ENCODE measurements at regions not wholly inside any gene's neighbourhood (a gene's known extent, or its start where the extent isn't known, plus 50 kb on each side); places are given as distances from the start of the nearest gene placed in this dataset.

- peaks cover 14% of the 10 kb centered on the region for H3K27me3 ChIP-seq (ENCODE audit: insufficient read depth)
- no peaks in the 10 kb centered on the region for H3K36me3 ChIP-seq (replicated peaks in 1 of 2; ENCODE audit: control insufficient read depth in 1 of 2, insufficient read depth in 2 of 2, low read length in 1 of 2)
- H4K20me1 ChIP-seq (ENCODE audit: insufficient read depth) = no peaks in the 10 kb centered on the region
- TF ChIP-seq REST (IDR thresholded peaks at IDR 0.05; ENCODE audit: low read depth, low read length) = no peak
- no peak overlapping the region for H3K9ac ChIP-seq
- DNase-seq = no peak
- no peak overlapping the region for H3K4me2 ChIP-seq
- no peaks in the 10 kb centered on the region; a peak in 1 of 4 replicates for H3K4me1 ChIP-seq (ENCODE audit: control insufficient read depth in 1 of 2, insufficient read depth in 2 of 2, low read depth in 1 of 2, low read length in 1 of 2)
- POLR2A ChIA-PET = no interaction called here
- no peak overlapping the region for H2AFZ ChIP-seq (ENCODE audit: low read depth)
- H3K4me3 ChIP-seq (ENCODE audit: low read depth in 2 of 2, low read length in 1 of 2) = no peak overlapping the region
- 24% methylated on average over 14 of the region's 16 CpGs for WGBS (ENCODE audit: low lambda C conversion rate)
- CTCF ChIA-PET = no interaction called here
- no peak overlapping the region for H3K27ac ChIP-seq (ENCODE audit: low read depth in 2 of 2, low read length in 1 of 2)
- no peaks in the 10 kb centered on the region for H3K79me2 ChIP-seq (ENCODE audit: insufficient read depth)
- H3K9me2 ChIP-seq = no peaks in the 10 kb centered on the region
- peaks cover 5% of the 10 kb centered on the region for H3F3A ChIP-seq (replicated peaks; ENCODE audit: insufficient read depth)
- no peaks in the 10 kb centered on the region for H3K9me3 ChIP-seq
Measured at GRCh38 chr21:36555199-36555800, 75.4 kb upstream of the CLDN14 start.

- Histone ChIP-seq H3K27me3 (ENCODE audit: insufficient read depth) (peaks cover 32% of the 10 kb centered on the region), H3K79me2 (ENCODE audit: insufficient read depth) (no peaks in the 10 kb centered on the region), H3K9me3 (no peaks in the 10 kb centered on the region), H3K27ac (ENCODE audit: low read depth in 2 of 2, low read length in 1 of 2) (no peak overlapping the region), H2AFZ (ENCODE audit: low read depth) (no peak overlapping the region), H3K4me2 (no peak overlapping the region), H3F3A (replicated peaks; ENCODE audit: insufficient read depth) (no peaks in the 10 kb centered on the region), H3K36me3 (replicated peaks in 1 of 2; ENCODE audit: control insufficient read depth in 1 of 2, insufficient read depth in 2 of 2, low read length in 1 of 2) (no peaks in the 10 kb centered on the region), H3K4me3 (ENCODE audit: low read depth in 2 of 2, low read length in 1 of 2) (no peak overlapping the region), H4K20me1 (ENCODE audit: insufficient read depth) (no peaks in the 10 kb centered on the region), H3K9me2 (no peaks in the 10 kb centered on the region), H3K9ac (no peak overlapping the region), H3K4me1 (ENCODE audit: control insufficient read depth in 1 of 2, insufficient read depth in 2 of 2, low read depth in 1 of 2, low read length in 1 of 2) (no peaks in the 10 kb centered on the region; a peak in 1 of 4 replicates)
- no peak for TF ChIP-seq TCF12 (IDR thresholded peaks at IDR 0.05)
- TF ChIP-seq RFX5 (IDR thresholded peaks at IDR 0.05; ENCODE audit: low read length) = no peak
- no peak for TF ChIP-seq FOXJ3 (CRISPR knock-in tag; IDR thresholded peaks at IDR 0.05)
- TF ChIP-seq, protein P1, sequence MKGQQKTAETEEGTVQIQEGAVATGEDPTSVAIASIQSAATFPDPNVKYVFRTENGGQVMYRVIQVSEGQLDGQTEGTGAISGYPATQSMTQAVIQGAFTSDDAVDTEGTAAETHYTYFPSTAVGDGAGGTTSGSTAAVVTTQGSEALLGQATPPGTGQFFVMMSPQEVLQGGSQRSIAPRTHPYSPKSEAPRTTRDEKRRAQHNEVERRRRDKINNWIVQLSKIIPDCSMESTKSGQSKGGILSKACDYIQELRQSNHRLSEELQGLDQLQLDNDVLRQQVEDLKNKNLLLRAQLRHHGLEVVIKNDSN (IDR thresholded peaks at IDR 0.05; ENCODE audit: borderline replicate concordance, low read depth) = no peak
- TF ChIP-seq TAF1 (IDR thresholded peaks at IDR 0.05; ENCODE audit: borderline replicate concordance, low read depth, low read length) = no peak
- TF ChIP-seq MEF2A (IDR thresholded peaks at IDR 0.05; ENCODE audit: borderline replicate concordance, low read depth) = no peak
- TF ChIP-seq CHD2 (IDR thresholded peaks at IDR 0.05; ENCODE audit: low read length, partially characterized antibody) = no peak
- TF ChIP-seq SMC3 (IDR thresholded peaks at IDR 0.05; ENCODE audit: low read depth, low read length) = no peak
- TF ChIP-seq NFIC (IDR thresholded peaks at IDR 0.05; ENCODE audit: borderline replicate concordance) = no peak
- TF ChIP-seq IRF3 (IDR thresholded peaks at IDR 0.05; ENCODE audit: low read depth, low read length) = no peak
- TF ChIP-seq FOXM1 (IDR thresholded peaks at IDR 0.05; ENCODE audit: low read depth) = no peak
- no peak for TF ChIP-seq EZH2phosphoT487 (IDR thresholded peaks at IDR 0.05; ENCODE audit: borderline replicate concordance, low read depth)
- TF ChIP-seq, protein P2, sequence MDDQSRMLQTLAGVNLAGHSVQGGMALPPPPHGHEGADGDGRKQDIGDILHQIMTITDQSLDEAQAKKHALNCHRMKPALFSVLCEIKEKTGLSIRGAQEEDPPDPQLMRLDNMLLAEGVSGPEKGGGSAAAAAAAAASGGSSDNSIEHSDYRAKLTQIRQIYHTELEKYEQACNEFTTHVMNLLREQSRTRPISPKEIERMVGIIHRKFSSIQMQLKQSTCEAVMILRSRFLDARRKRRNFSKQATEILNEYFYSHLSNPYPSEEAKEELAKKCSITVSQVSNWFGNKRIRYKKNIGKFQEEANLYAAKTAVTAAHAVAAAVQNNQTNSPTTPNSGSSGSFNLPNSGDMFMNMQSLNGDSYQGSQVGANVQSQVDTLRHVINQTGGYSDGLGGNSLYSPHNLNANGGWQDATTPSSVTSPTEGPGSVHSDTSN (IDR thresholded peaks at IDR 0.05) = no peak
- no peak for TF ChIP-seq YY1 (IDR thresholded peaks at IDR 0.05; ENCODE audit: low read depth)
- no peak for TF ChIP-seq EP300 (IDR thresholded peaks at IDR 0.05; ENCODE audit: borderline replicate concordance in 1 of 2, low read depth in 1 of 2, low read length in 1 of 2)
- no peak for TF ChIP-seq MAX (IDR thresholded peaks at IDR 0.05; ENCODE audit: low read depth)
- TF ChIP-seq JUND (IDR thresholded peaks at IDR 0.05) = no peak
- no peak for TF ChIP-seq GATA2 (CRISPR knock-in tag; IDR thresholded peaks at IDR 0.05)
- no peak for TF ChIP-seq GABPA (IDR thresholded peaks at IDR 0.05; ENCODE audit: low read depth)
- TF ChIP-seq USF2 (IDR thresholded peaks at IDR 0.05; ENCODE audit: borderline replicate concordance, low read depth, low read length) = no peak
- ChIA-PET CTCF (no interaction called here), POLR2A (no interaction called here)
- no peak for DNase-seq
- 1% methylated on average over 3 of the region's 3 CpGs for WGBS (ENCODE audit: low lambda C conversion rate)
Measured at GRCh38 chr21:36557316-36557715, 77.4 kb upstream of the CLDN14 start.
